ENCODE measurements at regions not wholly inside any gene's neighbourhood (a gene's known extent, or its start where the extent isn't known, plus 50 kb on each side); places are given as distances from the start of the nearest gene placed in this dataset.

- TF ChIP-seq CTCF (conservative IDR thresholded peaks at IDR 0.05; ENCODE audit: low read depth in 2 of 2): no peak
- TF ChIP-seq REST (IDR thresholded peaks at IDR 0.05; ENCODE audit: unreplicated experiment): no peak
Measured at GRCh38 chr6:6909111-6909510, 198.7 kb upstream of the RREB1 start.
